OCI-LY3 (cell line): ENCODE measurements at regions not wholly inside any gene's neighbourhood (a gene's known extent, or its start where the extent isn't known, plus 50 kb on each side); places are given as distances from the start of the nearest gene placed in this dataset.

Experiments used
- CTCF ChIP-seq: fragments of 200-600, 300-600 bp; sonication (generic); IDR thresholded peaks from 2 replicates; pipeline ENCODE4 v1.5.1; 2014; ENCODE audit warnings: antibody characterized with exemption, low read length, low read depth
- EZH2phosphoT487 ChIP-seq: fragments of 200-600 bp; shearing (Covaris generic); IDR thresholded peaks from 2 replicates; pipeline ENCODE4 v1.6.1; 2018; ENCODE audit warnings: antibody characterized with exemption, mixed run types, low read depth

- peak; percentile 38 for TF ChIP-seq CTCF
- no peak for TF ChIP-seq EZH2phosphoT487
These were observed 380.9 kb upstream of the MEF2C start for GRCh38 chr5:89263846-89264245.
